GM18511 (cell line): ENCODE measurements at regions not wholly inside any gene's neighbourhood (a gene's known extent, or its start where the extent isn't known, plus 50 kb on each side); places are given as distances from the start of the nearest gene placed in this dataset.
"Not testable (repeated sequence)": the region's sequence is repeated elsewhere in the genome, so short reads cannot be mapped to it uniquely, and the experiment has no call there.

ENCODE experiments used
- ATAC-seq: cut with Tn5 transposase; IDR thresholded peaks from one replicate; pipeline ENCODE4 v1.9.1; 2021; ENCODE audit warnings: mild to moderate bottlenecking, moderate library complexity; ENCODE audit not compliant: unreplicated experiment

- ATAC-seq, result no peak
Observed at GRCh38 chr5:40165789-40166728, 513.7 kb upstream of the PTGER4 start.

GRCh38 chr5:40165106-40165788 lies 514.5 kb upstream of the PTGER4 start:
- ATAC-seq, result no peak

DNA sequence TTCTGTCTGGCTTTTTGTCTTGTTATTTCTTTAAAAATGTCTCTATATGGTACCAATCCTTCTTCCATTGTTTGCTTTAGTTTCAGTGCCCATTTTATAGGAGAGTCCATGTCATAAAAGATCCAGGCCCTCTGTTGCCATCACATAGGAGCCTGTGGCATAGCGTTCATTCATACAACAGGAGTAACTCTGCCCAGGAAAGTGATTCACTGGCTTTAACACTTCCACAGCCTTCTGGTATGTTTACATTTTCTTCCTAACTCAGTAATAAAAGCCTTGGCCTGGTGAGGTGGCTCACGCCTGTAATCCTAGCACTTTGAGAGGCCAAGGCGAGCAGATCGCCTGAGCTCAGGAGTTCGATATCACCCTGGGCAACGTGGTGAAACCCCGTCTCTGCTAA lies 519.3 kb upstream of the PTGER4 start:
- no peak for ATAC-seq

- no peak for ATAC-seq
Observed at GRCh38 chr5:40154194-40154593, 525.5 kb upstream of the PTGER4 start.

DNA sequence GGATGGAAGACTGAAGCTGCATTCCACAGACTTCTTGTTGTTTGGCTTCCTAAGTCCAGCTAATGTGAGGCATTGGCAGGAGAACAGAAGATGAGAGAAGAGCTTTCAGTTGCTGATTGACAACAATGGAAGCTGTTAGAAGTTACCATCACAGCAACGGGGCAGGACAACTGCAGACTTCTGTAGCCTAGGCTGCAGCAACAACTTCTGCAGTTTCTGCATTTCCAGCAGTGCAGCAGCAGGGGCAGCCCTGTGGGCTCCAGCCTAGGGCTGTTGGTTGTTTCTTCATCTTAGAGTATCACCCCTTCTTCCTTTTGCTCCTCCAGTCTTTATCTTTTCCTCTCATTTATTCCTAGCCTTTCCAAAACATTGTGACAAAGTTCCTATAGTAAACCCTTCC lies 528.8 kb upstream of the PTGER4 start:
- no peak for ATAC-seq

DNA sequence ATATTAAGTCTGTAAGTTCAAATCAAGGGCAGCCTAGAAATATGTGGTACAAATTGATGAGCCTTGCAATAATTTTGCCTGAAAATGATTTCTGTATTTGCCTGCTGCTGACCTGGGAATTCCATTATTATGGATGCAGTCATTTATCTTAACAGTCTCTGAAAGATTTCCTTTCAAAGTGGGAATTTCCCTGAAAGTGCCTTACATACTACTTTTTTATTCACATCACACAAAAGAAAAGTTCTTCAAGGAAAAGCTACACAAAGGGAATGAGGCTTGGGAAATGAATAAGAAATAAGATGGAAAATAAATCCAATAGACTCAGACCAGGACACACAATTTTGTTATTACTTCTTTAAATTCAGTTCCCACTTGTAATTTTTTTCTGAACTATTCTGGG lies 537.8 kb upstream of the PTGER4 start:
- no peak for ATAC-seq

- ATAC-seq, result no peak
Observed at GRCh38 chr5:40141418-40141817, 538.3 kb upstream of the PTGER4 start.

DNA sequence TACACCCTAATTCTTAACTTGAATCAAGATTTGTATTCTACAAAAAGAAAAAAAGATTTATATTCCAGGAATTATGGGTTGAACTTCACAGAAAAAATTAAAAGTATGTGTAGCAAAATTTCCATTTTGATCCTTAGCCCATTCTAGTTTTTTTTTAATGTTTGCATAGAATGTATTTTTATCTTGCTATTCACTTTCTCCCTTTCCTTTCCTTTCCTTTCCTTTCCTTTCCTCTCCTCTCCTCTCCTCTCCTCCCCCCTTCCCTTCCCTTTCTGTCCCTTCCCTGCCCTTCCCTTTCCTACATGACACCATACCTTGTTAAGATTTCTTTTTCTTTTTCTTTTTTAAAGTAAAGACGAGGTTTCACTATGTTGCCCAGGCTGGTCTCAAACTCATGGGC lies 542.5 kb upstream of the PTGER4 start:
- ATAC-seq, result no peak

DNA sequence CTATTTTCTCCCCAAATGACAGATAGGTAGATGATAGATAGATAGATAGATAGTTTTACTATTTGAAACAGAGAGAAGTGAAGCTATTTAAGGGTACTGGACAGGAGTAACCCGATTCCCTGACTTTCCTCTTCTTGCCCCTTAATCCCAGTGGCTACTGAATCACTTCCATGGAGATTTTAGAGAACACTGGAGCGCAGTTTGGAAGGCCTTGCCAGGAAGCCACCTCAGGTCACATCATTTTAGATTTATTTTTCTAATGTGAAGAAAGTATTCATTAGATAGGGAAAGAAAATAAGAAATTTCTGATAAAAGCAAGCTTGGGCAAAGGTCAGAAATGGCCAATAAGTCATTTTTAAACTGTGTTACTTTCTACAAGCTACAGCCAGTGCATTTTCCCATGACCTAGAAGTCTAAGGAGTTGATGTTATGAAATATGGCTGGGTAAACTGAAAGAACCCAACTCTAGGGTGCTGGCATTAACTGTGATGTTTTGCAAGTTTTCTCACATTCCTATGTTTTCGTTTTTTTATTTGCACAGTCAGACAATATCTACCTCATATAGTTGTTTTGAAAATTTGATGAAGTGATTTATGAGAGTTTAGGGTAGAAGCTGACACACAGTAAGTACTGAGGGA lies 544.7 kb upstream of the PTGER4 start:
- ATAC-seq, result no peak

DNA sequence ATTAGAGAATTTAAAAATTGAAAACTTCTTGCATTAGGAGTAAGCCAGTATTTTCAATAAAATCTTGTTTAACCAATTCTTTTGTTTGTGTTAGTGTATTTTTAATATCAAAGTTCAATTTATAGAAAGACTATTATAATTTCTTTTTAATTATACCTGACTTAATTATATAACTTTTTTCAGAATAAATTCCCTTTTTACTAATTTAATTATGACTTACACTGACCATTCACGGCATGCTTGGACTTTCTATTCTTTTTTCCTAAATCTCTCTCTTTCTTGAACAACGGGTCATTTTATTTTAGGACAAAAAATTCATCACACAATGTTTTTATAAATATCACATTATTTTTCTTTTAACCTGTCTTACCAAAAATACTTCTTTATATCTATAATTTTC lies 555.3 kb upstream of the PTGER4 start:
- ATAC-seq, result no peak

DNA sequence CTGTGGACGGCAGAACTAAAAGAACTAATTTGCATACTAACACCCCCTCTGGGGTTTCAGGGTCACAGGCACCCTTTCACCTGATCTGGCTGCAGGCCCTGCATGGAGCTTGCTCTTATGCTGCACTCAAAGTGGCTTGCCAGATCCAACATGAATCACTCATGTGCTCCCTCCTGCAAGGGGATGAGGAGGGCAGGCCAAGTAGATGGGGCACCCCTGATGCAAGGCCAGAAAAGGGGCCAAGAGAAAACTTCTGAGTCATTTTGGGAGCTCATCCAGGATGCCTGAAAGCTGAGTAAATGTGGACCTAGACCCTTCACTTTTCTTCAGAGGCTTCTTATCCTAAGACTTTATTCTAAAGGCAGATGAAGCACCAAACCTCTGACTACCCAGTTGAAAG lies 558.5 kb upstream of the PTGER4 start:
- ATAC-seq, result no peak

- no peak for ATAC-seq
Observed at GRCh38 chr5:40112875-40113274, 566.8 kb upstream of the PTGER4 start.

GRCh38 chr5:40111036-40111435 lies 568.7 kb upstream of the PTGER4 start:
- ATAC-seq, result not testable (repeated sequence)

- ATAC-seq, result not testable (repeated sequence)
Observed at GRCh38 chr5:40108764-40109390, 570.8 kb upstream of the PTGER4 start.

DNA sequence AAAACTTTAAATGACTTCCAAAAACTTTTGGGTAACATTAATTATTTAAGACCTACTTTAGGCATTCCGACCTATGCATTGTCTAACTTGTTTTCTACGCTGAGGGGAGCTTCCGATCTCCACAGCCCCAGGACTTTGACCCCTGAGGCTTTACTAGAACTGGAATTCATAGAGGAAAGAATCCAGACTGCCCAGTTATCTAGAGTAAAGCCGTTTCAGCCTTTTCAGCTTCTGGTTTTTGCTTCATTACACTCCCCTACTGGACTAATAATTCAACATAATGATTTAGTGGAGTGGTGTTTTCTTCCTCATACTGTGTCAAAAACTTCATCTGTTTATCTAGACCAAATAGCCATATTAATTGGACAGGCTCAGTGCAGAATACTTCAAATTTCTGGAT lies 571.9 kb upstream of the PTGER4 start:
- ATAC-seq, result not testable (repeated sequence)

DNA sequence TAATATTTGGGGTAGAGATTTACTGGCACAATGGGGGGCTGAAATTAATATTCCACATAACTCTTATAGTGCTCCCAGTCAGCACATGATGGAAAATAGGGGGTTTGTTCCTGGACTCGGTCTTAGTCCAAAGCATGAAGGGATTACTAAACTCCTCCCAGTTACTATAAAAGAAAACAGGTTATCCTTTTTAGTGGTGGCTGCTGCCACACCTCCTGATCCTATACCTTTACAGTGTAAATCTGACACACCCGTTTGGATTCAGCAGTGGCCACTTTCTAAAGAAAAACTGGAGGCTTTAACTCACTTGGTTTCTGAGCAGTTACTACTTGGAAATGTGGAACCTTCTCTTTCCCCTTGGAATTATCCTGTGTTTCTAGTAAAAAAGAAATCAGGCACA lies 572.9 kb upstream of the PTGER4 start:
- no peak for ATAC-seq

DNA sequence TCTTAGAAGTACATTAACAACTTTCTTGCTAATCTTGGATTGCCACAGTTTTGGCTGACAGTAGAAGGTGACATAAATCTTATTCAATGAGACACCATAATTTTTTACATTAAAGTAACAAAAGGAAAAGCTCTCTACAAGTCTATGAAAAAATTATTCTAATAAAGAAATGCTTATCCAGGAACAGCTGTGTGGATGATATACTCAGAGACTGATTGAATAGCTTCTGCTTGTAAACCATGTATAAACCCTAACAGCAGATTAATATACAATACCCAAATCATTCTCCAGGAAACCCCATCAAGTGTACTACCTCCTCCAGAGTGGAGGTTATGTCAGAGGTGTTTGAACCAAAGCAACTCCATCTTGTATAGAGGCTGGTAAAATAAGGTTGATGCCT lies 581.4 kb upstream of the PTGER4 start:
- no peak for ATAC-seq

DNA sequence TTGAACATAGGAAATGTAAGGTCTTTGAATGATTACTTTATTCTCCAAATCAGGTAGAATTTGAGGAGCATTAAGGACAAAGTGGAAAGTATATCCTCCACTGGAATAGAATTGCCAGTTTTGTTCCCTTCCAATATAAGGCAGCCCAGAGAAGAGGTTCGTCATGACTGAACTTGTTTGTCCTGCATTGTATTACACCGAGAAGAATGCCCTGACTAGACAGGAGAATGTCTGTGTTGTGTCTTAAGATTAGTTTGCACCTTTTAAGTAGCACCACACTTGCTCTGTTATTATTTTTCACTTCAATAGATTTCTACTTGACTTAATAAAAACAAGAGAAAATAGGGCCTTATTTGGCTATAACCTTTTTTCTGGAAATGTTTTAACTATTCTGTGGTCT lies 586.2 kb upstream of the PTGER4 start:
- ATAC-seq, result no peak

GRCh38 chr5:40089269-40089668 lies 590.4 kb upstream of the PTGER4 start:
- no peak for ATAC-seq

- ATAC-seq, result no peak
Observed at GRCh38 chr5:40084614-40085013, 595.1 kb upstream of the PTGER4 start.

GRCh38 chr5:40082313-40082712 lies 597.4 kb upstream of the PTGER4 start:
- ATAC-seq, result no peak
